Neural cell (in vitro differentiated cells): ENCODE measurements at regions not wholly inside any gene's neighbourhood (a gene's known extent, or its start where the extent isn't known, plus 50 kb on each side); places are given as distances from the start of the nearest gene placed in this dataset.

ENCODE experiments used
- CTCF ChIP-seq: fragments of 450-650 bp; IDR thresholded peaks from 2 replicates; pipeline ENCODE4 v1.5.1; 2014; ENCODE audit warnings: antibody characterized with exemption, mild to moderate bottlenecking, moderate library complexity; ENCODE audit not compliant: poor library complexity, severe bottlenecking
- EZH2 ChIP-seq: fragments of 200-600, 300-800 bp; shearing (Covaris generic), sonication (generic); IDR thresholded peaks from 2 replicates; pipeline ENCODE4 v1.6.1; 2014; ENCODE audit warnings: antibody characterized with exemption, low read length, borderline replicate concordance, mild to moderate bottlenecking; ENCODE audit not compliant: insufficient read depth, poor library complexity, severe bottlenecking
- POLR2AphosphoS5 ChIP-seq: IDR thresholded peaks from 2 replicates; pipeline ENCODE4 v1.6.1; 2012
- RAD21 ChIP-seq: fragments of 450-650 bp; conservative IDR thresholded peaks from 2 replicates; pipeline ENCODE4 v1.6.1; 2014; ENCODE audit warnings: antibody characterized with exemption, mild to moderate bottlenecking, moderate library complexity
- TAF1 ChIP-seq: IDR thresholded peaks from 2 replicates; pipeline ENCODE4 v1.6.1; 2012; ENCODE audit warnings: low read depth

GRCh38 chr12:83199069-83199468 lies 512.4 kb downstream of the TMTC2 start:
- TF ChIP-seq RAD21, result no peak
- TF ChIP-seq CTCF, result no peak
- no peak for TF ChIP-seq TAF1
- TF ChIP-seq EZH2, result no peak
- TF ChIP-seq POLR2AphosphoS5, result no peak
